C4-2B (cell line): ENCODE measurements at regions not wholly inside any gene's neighbourhood (a gene's known extent, or its start where the extent isn't known, plus 50 kb on each side); places are given as distances from the start of the nearest gene placed in this dataset.

Source experiments
- ZFX ChIP-seq: fragments of 450-650 bp; IDR thresholded peaks from 2 replicates; pipeline ENCODE4 v1.6.1; 2017
- TF ChIP-seq, protein P1 (sequence below): fragments of 450-650 bp; conservative IDR thresholded peaks from 2 replicates; pipeline ENCODE4 v1.5.1; 2017; ENCODE audit warnings: mild to moderate bottlenecking

DNA sequence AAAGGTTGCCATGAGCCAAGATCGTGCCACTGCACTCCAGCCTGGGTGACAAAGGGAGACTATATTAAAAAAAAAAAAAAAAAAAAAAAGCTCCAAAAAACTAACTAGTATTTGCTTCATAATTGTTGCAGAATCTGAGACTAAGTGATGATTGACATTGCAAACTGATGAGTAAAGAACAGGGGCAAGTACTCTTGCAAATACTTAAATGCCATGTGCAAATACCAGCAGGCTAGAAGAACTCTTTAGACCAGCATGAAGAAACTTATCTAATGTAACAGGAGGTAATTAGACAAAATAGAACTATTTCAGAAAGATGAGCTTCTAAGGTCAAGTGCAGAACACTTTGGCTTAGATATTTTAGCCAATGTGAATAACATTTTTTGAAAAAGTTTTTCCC is 1368.1 kb downstream of the EFNB2 start:
- TF ChIP-seq, protein P1, sequence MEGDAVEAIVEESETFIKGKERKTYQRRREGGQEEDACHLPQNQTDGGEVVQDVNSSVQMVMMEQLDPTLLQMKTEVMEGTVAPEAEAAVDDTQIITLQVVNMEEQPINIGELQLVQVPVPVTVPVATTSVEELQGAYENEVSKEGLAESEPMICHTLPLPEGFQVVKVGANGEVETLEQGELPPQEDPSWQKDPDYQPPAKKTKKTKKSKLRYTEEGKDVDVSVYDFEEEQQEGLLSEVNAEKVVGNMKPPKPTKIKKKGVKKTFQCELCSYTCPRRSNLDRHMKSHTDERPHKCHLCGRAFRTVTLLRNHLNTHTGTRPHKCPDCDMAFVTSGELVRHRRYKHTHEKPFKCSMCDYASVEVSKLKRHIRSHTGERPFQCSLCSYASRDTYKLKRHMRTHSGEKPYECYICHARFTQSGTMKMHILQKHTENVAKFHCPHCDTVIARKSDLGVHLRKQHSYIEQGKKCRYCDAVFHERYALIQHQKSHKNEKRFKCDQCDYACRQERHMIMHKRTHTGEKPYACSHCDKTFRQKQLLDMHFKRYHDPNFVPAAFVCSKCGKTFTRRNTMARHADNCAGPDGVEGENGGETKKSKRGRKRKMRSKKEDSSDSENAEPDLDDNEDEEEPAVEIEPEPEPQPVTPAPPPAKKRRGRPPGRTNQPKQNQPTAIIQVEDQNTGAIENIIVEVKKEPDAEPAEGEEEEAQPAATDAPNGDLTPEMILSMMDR, result no peak
- TF ChIP-seq ZFX, result no peak
